NCI-H187 treated with DMSO at 0.1 percent for 48 hours (cell line): ENCODE measurements at regions not wholly inside any gene's neighbourhood (a gene's known extent, or its start where the extent isn't known, plus 50 kb on each side); places are given as distances from the start of the nearest gene placed in this dataset.

Source experiments
- DNase-seq: peaks from one replicate; lab custom pipeline; 2025; lab: John Stamatoyannopoulos, UW

GRCh38 chr3:72322264-72322976, 525.8 kb downstream of the SHQ1 start:
- DNase-seq: no peak

GRCh38 chr3:72320955-72321303, 527.3 kb downstream of the SHQ1 start:
- no peak for DNase-seq

GRCh38 chr3:72320095-72320954, 527.9 kb downstream of the SHQ1 start:
- DNase-seq: no peak

- DNase-seq: no peak
Measured at GRCh38 chr3:72319194-72320094, 528.8 kb downstream of the SHQ1 start.

- DNase-seq: no peak
Measured at GRCh38 chr3:72318504-72319193, 529.6 kb downstream of the SHQ1 start.

GRCh38 chr3:72317491-72317890, 530.8 kb downstream of the SHQ1 start:
- no peak for DNase-seq

GRCh38 chr3:72316501-72317279, 531.6 kb downstream of the SHQ1 start:
- no peak for DNase-seq

GRCh38 chr3:72313308-72313707, 528.4 kb upstream of the PROK2 start:
- no peak for DNase-seq

GRCh38 chr3:72312339-72312738, 527.4 kb upstream of the PROK2 start:
- DNase-seq: no peak

- DNase-seq: no peak
Measured at GRCh38 chr3:72311425-72311824, 526.5 kb upstream of the PROK2 start.

- peak; percentile 36 for DNase-seq
Measured at GRCh38 chr3:72310419-72311380, 525.8 kb upstream of the PROK2 start.

GRCh38 chr3:72309661-72310418, 524.9 kb upstream of the PROK2 start:
- DNase-seq: no peak

- no peak for DNase-seq
Measured at GRCh38 chr3:72308641-72309040, 523.7 kb upstream of the PROK2 start.

- no peak for DNase-seq
Measured at GRCh38 chr3:72307438-72308115, 522.6 kb upstream of the PROK2 start.

- peak; percentile 64 for DNase-seq
Measured at GRCh38 chr3:72306800-72307341, 521.9 kb upstream of the PROK2 start.

- DNase-seq: no peak
Measured at GRCh38 chr3:72303926-72304325, 519.0 kb upstream of the PROK2 start.

GRCh38 chr3:72301779-72302178, 516.8 kb upstream of the PROK2 start:
- DNase-seq: no peak

- no peak for DNase-seq
Measured at GRCh38 chr3:72300621-72301020, 515.7 kb upstream of the PROK2 start.
